Posterior cingulate gyrus (tissue), 11 donors: ENCODE measurements at regions not wholly inside any gene's neighbourhood (a gene's known extent, or its start where the extent isn't known, plus 50 kb on each side); places are given as distances from the start of the nearest gene placed in this dataset.
"Not testable (repeated sequence)": the region's sequence is repeated elsewhere in the genome, so short reads cannot be mapped to it uniquely, and the experiment has no call there.

Experiments used
- DNase-seq, 10 donors: peaks; one replicate each; pipeline versions ENCODE4 v3.0.0 to v3.0.0-alpha.2; 2020 to 2021; ENCODE audit warnings: mixed read lengths in 3 of 10
- intact Hi-C: fragments of 100-400 bp; cut with DNase I; formaldehyde crosslinking; loops from one replicate; pipeline ENCODE4 v1.15.1; 2023

- DNase-seq = no peak
- intact Hi-C loops = no loop called here
These were observed 142.9 kb upstream of the SH3BP4 start for GRCh38 chr2:234808907-234809306.

- no peak for DNase-seq
- intact Hi-C loops = no loop called here
These were observed 145.0 kb upstream of the SH3BP4 start for GRCh38 chr2:234806818-234807217.

GRCh38 chr2:234805836-234806235 lies 146.0 kb upstream of the SH3BP4 start:
- intact Hi-C loops = no loop called here
- no peak for DNase-seq

DNA sequence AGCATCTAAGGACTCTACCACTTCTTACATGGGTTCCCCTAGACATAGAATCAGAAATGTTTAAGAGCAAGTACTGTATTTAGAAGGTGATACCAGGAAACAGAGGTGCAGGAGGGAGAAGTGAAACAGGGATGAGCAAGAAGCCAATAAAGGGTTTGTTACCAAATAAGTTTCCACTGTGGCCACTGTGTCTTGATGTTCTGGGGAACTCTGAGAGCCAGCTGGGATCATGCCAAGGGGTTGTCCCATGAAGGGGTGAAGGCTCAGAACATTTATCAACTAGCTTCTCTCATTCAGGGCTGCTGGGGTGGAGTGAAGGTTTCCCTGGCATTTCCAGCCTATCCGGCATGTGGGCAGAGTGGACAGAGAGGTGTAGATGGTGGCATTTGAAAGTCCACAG lies 147.1 kb upstream of the SH3BP4 start:
- intact Hi-C loops = no loop called here
- DNase-seq = no peak

- intact Hi-C loops = no loop called here
- DNase-seq = no peak
These were observed 149.0 kb upstream of the SH3BP4 start for GRCh38 chr2:234802845-234803171.

DNA sequence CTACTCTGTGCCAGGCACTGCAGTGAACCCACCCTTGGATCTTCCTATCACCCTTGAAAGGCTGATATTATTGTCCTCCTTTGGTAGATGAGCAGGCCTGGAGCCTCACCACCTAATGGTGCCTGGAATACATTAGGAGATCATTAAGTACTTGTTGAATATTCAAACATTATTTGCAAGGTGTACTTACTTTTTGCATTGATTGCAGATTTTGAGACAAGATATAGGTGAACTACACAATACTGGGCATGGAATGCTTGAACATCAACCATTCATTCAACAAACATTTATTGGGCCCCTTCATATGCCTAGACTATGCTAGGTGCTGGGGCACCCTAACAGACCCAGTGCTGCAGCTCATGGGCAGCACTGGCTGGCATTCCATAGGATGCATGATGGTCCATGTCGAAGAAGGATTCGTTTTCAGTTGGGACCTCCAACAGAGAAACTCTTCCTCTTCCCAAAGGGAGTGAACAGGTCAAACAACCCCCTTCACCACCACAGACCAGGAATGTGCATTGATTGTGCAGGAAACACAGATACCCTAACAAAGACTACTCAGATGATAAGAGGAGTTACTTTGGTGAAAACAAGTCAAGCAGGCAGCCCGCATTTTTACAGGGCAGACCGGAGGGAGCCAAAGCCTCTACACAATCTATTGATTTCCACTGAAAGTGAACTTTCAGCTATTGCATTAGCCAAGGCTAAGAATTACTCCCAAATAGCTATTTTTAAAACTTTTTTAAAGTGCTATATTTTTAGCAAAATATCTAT lies 149.6 kb upstream of the SH3BP4 start:
- no peak for DNase-seq
- intact Hi-C loops = no loop called here

- no peak for DNase-seq
- intact Hi-C loops = no loop called here
These were observed 154.1 kb upstream of the SH3BP4 start for GRCh38 chr2:234797566-234798250.

DNA sequence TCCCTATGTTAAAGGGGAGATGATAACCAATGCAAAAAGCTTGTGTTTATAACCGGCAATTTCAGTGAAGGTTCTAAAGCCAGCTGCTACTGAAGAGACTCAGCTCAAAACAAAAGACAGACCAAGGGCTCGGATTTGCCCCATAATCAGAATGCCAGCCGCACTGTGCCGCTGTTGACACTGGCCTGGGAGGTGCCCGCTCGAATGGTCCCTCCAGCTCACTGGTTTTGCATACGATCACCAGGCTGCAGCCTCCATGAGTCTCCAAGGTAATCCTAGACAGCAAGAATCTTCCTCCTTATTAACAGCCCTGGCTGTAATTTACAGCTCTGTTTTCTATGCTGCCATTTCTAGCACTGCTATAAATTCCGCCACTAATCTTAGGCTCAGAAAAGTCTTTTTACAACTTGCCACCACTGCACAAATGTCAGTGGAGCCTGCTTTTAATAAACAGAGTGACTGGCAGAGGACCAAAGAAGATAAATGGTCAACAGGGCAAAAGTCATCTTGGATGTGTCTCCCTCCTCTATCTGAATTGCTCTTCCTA lies 155.7 kb upstream of the SH3BP4 start:
- intact Hi-C loops = no loop called here
- DNase-seq = peak in 7 of 10 donors; percentile 12 to 87 (median 32)

GRCh38 chr2:234795272-234795920 lies 156.4 kb upstream of the SH3BP4 start:
- DNase-seq = no peak
- intact Hi-C loops = no loop called here

DNA sequence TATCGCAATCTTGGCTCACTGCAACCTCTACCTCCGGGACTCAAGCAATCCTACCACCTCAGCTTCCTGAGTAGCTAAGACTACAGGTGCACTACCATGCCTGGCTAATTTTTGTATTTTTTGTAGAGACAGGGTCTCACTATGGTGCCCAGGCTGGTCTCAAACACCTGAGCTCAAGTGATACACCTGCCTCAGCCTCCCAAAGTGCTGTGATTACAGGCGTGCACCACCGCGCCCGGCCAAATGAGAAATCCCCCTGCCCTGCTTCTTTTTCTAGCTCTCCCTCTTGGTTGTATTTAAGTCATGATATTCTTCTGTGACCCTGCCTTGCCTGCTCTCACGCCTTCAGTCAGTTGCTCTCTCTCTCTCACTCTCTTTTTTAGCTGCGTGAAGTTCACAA lies 157.0 kb upstream of the SH3BP4 start:
- DNase-seq = no peak
- intact Hi-C loops = no loop called here

DNA sequence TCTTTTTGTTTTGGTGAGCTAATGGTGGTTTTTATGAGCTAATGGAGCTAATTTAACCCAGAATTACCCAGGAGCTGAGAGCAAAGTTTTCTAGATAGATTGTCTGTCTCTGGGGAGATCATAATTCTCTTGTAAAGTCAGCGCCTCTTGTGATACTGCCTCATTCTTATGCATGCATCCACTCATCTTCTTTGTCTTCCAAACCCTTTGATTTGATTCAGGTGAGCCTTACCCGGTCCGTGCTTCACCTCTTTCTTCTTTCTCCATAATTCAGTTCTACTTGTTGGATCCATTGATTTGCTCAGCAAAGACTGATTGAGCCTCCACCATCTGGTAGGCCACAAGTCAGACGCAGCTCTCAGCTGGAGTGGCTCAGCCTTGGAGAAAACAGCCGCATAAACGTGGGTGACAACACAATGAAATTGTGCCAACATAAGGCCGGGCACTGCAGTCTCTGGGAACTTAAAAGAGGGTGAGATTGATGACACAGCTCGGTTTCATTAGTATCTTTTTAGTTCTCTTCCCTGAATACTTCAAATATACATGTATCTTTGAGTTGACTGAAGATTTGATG lies 158.5 kb upstream of the SH3BP4 start:
- intact Hi-C loops = no loop called here
- DNase-seq = no peak

- DNase-seq = peak in 8 of 10 donors; percentile 10 to 87 (median 34)
- intact Hi-C loops = no loop called here
These were observed 159.2 kb upstream of the SH3BP4 start for GRCh38 chr2:234792621-234793022.

DNA sequence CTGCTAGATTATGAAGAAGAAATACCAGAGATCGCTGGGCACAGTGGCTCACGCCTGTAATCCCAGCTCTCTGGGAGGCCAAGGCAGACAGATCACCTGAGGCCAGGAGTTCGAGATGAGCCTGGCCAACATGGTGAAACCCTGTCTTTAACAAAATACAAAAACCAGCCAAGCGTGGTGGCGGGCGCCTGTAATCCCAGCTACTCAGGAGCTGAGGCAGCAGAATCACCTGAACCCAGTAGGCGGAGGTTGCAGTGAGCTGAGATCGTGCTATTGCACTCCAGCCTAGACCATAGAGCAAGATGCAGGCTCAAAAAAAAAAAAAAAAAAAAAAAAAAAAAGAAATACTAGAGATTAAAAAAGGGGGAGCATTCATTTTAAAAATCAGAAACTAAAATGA lies 159.7 kb upstream of the SH3BP4 start:
- intact Hi-C loops, DNase-seq: not testable (repeated sequence)

- intact Hi-C loops = no loop called here
- no peak for DNase-seq
These were observed 161.4 kb upstream of the SH3BP4 start for GRCh38 chr2:234790380-234790779.

GRCh38 chr2:234789556-234790325 lies 162.1 kb upstream of the SH3BP4 start:
- DNase-seq = no peak
- intact Hi-C loops = no loop called here

GRCh38 chr2:234788841-234789240 lies 163.0 kb upstream of the SH3BP4 start:
- intact Hi-C loops = no loop called here

GRCh38 chr2:234788381-234788780 lies 163.4 kb upstream of the SH3BP4 start:
- DNase-seq = no peak
- intact Hi-C loops = no loop called here

More at GRCh38 chr2:234788841-234789240, 163.0 kb upstream of the SH3BP4 start:
- DNase-seq = no peak

- intact Hi-C loops = no loop called here
- peak in 1 of 10 donors; percentile 53 for DNase-seq
These were observed 164.7 kb upstream of the SH3BP4 start for GRCh38 chr2:234787114-234787513.

GRCh38 chr2:234773764-234774409 lies 177.9 kb upstream of the SH3BP4 start:
- intact Hi-C loops = no loop called here
- DNase-seq = no peak

DNA sequence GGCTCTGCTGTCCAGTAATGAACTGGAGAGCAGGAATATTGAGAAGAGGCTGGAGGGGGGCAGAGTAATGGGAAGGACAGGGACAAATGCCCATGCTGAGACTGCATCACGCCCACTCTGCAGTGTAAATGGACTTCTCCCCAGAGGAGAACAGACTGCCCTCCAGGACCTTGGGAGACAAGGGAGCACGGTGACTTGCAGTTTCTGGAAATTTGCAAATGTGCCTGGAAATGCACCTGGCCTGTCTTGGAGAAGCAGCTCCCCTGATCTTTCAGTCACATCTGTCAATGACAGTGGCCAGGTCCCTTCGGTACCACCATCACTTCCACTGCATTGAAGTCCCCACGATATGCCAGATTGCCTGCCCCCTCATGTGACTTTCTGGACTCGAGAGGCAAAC lies 178.7 kb upstream of the SH3BP4 start:
- DNase-seq = no peak
- intact Hi-C loops = no loop called here
